Stimulated activated CD8-positive, alpha-beta memory T cell treated with anti-CD3 and anti-CD28 coated beads, Interleukin-4, amount 100 ng/mL, for 1 hour (primary cell): ENCODE measurements at regions not wholly inside any gene's neighbourhood (a gene's known extent, or its start where the extent isn't known, plus 50 kb on each side); places are given as distances from the start of the nearest gene placed in this dataset.
"Not testable (repeated sequence)": the region's sequence is repeated elsewhere in the genome, so short reads cannot be mapped to it uniquely, and the experiment has no call there.

Experiments
- DNase-seq, 2 donors: peaks; one replicate each; pipeline ENCODE4 v3.0.0-alpha.2; 2020; ENCODE audit warnings: low read depth in 2 of 2, low spot score in 1 of 2

GRCh38 chr3:194056731-194057415, 79.1 kb upstream of the HES1 start:
- no peak for DNase-seq

- no peak for DNase-seq
These were observed 78.3 kb upstream of the HES1 start for GRCh38 chr3:194057570-194058188.

GRCh38 chr3:194058189-194058571, 77.8 kb upstream of the HES1 start:
- no peak for DNase-seq

GRCh38 chr3:194058753-194059152, 77.2 kb upstream of the HES1 start:
- no peak for DNase-seq

- no peak for DNase-seq
These were observed 74.4 kb upstream of the HES1 start for GRCh38 chr3:194061421-194062030.

- DNase-seq: no peak
These were observed 73.1 kb upstream of the HES1 start for GRCh38 chr3:194062830-194063229.

GRCh38 chr3:194064380-194065332, 71.3 kb upstream of the HES1 start:
- DNase-seq: no peak

GRCh38 chr3:194067327-194067726, 68.6 kb upstream of the HES1 start:
- DNase-seq: not testable (repeated sequence)

GRCh38 chr3:194067949-194068362, 68.0 kb upstream of the HES1 start:
- no peak for DNase-seq

GRCh38 chr3:194069421-194070219, 66.3 kb upstream of the HES1 start:
- DNase-seq: no peak

GRCh38 chr3:194070220-194070633, 65.7 kb upstream of the HES1 start:
- DNase-seq: no peak

GRCh38 chr3:194070634-194071409, 65.1 kb upstream of the HES1 start:
- DNase-seq: peak in 1 of 2 donors; percentile 28

GRCh38 chr3:194072097-194072428, 63.9 kb upstream of the HES1 start:
- DNase-seq: no peak

- no peak for DNase-seq
These were observed 63.2 kb upstream of the HES1 start for GRCh38 chr3:194072691-194073279.

- no peak for DNase-seq
These were observed 62.0 kb upstream of the HES1 start for GRCh38 chr3:194073926-194074325.

GRCh38 chr3:194075088-194075615, 60.8 kb upstream of the HES1 start:
- DNase-seq: no peak

- no peak for DNase-seq
These were observed 60.0 kb upstream of the HES1 start for GRCh38 chr3:194075802-194076460.

GRCh38 chr3:194076475-194076874, 59.5 kb upstream of the HES1 start:
- DNase-seq: no peak

GRCh38 chr3:194077602-194078001, 58.3 kb upstream of the HES1 start:
- no peak for DNase-seq
